Lung (tissue), 11 donors: ENCODE measurements at regions not wholly inside any gene's neighbourhood (a gene's known extent, or its start where the extent isn't known, plus 50 kb on each side); places are given as distances from the start of the nearest gene placed in this dataset.

ENCODE experiments used
- ATAC-seq: fragments of 200-7000 bp; cut with Tn5 transposase; one replicate; pipeline ENCODE4 v1.9.1; 2020; ENCODE audit warnings: moderate number of reproducible peaks; ENCODE audit not compliant: insufficient read depth, low FRiP score
- DNase-seq, 3 donors: peaks; one replicate each; pipeline ENCODE4 v3.0.0-alpha.2; 2013 to 2017
- H3K27ac ChIP-seq, 2 donors: one replicate each; pipeline ENCODE4 v1.5.1; 2013; ENCODE audit warnings: mild to moderate bottlenecking in 2 of 2, moderate library complexity in 2 of 2, control low read depth in 1 of 2, inconsistent platforms in 1 of 2, low read depth in 1 of 2, low read length in 1 of 2
- H3K27me3 ChIP-seq, 3 donors: one replicate each; pipeline ENCODE4 v1.5.1; 2013; ENCODE audit warnings: low read length in 2 of 3; ENCODE audit not compliant: control insufficient read depth in 3 of 3, insufficient read depth in 3 of 3
- H3K36me3 ChIP-seq, 4 donors: one replicate each; pipeline ENCODE4 v1.5.1; 2013; ENCODE audit warnings: low read length in 4 of 4, mild to moderate bottlenecking in 1 of 4, moderate library complexity in 1 of 4; ENCODE audit not compliant: control insufficient read depth in 4 of 4, insufficient read depth in 4 of 4
- H3K4me1 ChIP-seq, 5 donors: one replicate each; pipeline ENCODE4 v1.5.1; 2013; ENCODE audit warnings: low read length in 5 of 5, mild to moderate bottlenecking in 2 of 5, moderate library complexity in 1 of 5; ENCODE audit not compliant: control insufficient read depth in 5 of 5, insufficient read depth in 5 of 5
- H3K4me3 ChIP-seq: one replicate; pipeline ENCODE4 v1.5.1; 2013; ENCODE audit warnings: mild to moderate bottlenecking, control low read depth, moderate library complexity
- H3K9ac ChIP-seq, 2 donors: one replicate each; pipeline ENCODE4 v1.5.1; 2013; ENCODE audit warnings: low read length in 2 of 2, control low read depth in 1 of 2; ENCODE audit not compliant: insufficient read depth in 1 of 2
- H3K9me3 ChIP-seq, 4 donors: one replicate each; pipeline ENCODE4 v1.5.1; 2013; ENCODE audit warnings: low read length in 3 of 4, mild to moderate bottlenecking in 1 of 4, moderate library complexity in 1 of 4; ENCODE audit not compliant: control insufficient read depth in 4 of 4, insufficient read depth in 3 of 4
- CTCF ChIP-seq: IDR thresholded peaks from 2 replicates; pipeline ENCODE4 v1.5.1; 2012; ENCODE audit warnings: mild to moderate bottlenecking; ENCODE audit errors: control extremely low read depth, extremely low read depth
- WGBS, 2 donors: extraction: QIAGEN DNeasy Blood & Tissue Kit; methylation state at CpG; one replicate each; pipeline ENCODE4 v1.1.7; 2013; 5-methylcytosine and 5-hydroxymethylcytosine counted together
- donor health status: control.
- donor health status: control.
- donor health status: Bipolar disorder and iron deficiency.
- donor health status: healthy.
- donor health status: DM: yes; HTN: yes; CAD: no.

- DNase-seq (no peak), ATAC-seq (no peak)
- Histone ChIP-seq H3K27ac (no peak overlapping the region), H3K4me1 (no peaks in the 10 kb centered on the region), H3K9ac (no peak overlapping the region), H3K9me3 (peaks cover 0 to 3% (median under 1%) of the 10 kb centered on the region in 4 donors), H3K36me3 (no peaks in the 10 kb centered on the region), H3K4me3 (no peak overlapping the region), H3K27me3 (no peaks in the 10 kb centered on the region)
- TF ChIP-seq CTCF, result no peak
- WGBS, 2 donors, result 63 to 64% methylated on average over 1 of the region's 1 CpG
Observed at GRCh38 chr4:97159625-97160024, 983.7 kb downstream of the STPG2 start.

GRCh38 chr4:97185233-97185632 lies 958.0 kb downstream of the STPG2 start:
- H3K4me3 ChIP-seq, result no peak overlapping the region
- H3K27ac ChIP-seq, result no peak overlapping the region
- TF ChIP-seq CTCF, result no peak
- no peak for ATAC-seq
- no peaks in the 10 kb centered on the region for H3K4me1 ChIP-seq
- H3K9ac ChIP-seq, result no peak overlapping the region
- DNase-seq, result no peak
- H3K9me3 ChIP-seq, result peaks cover 0 to 3% (median under 1%) of the 10 kb centered on the region in 4 donors
- H3K27me3 ChIP-seq, result no peaks in the 10 kb centered on the region
- H3K36me3 ChIP-seq, result no peaks in the 10 kb centered on the region

- H3K9ac ChIP-seq, result no peak overlapping the region
- no peak overlapping the region for H3K4me3 ChIP-seq
- H3K27me3 ChIP-seq, result no peaks in the 10 kb centered on the region
- TF ChIP-seq CTCF, result no peak
- no peak overlapping the region for H3K27ac ChIP-seq
- H3K4me1 ChIP-seq, result no peaks in the 10 kb centered on the region
- no peak for DNase-seq
- no peaks in the 10 kb centered on the region for H3K36me3 ChIP-seq
- no peaks in the 10 kb centered on the region for H3K9me3 ChIP-seq
- no peak for ATAC-seq
- WGBS, 2 donors, result 82 to 91% methylated on average over 2 of the region's 2 CpGs
Observed at GRCh38 chr4:97197106-97197505, 946.2 kb downstream of the STPG2 start.

GRCh38 chr4:97208749-97209148 lies 934.5 kb downstream of the STPG2 start:
- H3K9ac ChIP-seq, result no peak overlapping the region
- ATAC-seq, result no peak

More at GRCh38 chr4:97208749-97209148, 934.5 kb downstream of the STPG2 start:
- Histone ChIP-seq H3K27ac (no peak overlapping the region), H3K27me3 (no peaks in the 10 kb centered on the region), H3K36me3 (no peaks in the 10 kb centered on the region), H3K4me3 (no peak overlapping the region), H3K9me3 (no peaks in the 10 kb centered on the region), H3K4me1 (no peaks in the 10 kb centered on the region)
- 68 to 69% methylated on average over 1 of the region's 1 CpG for WGBS, 2 donors
- DNase-seq, result no peak
- no peak for TF ChIP-seq CTCF
